ENCODE measurements at regions not wholly inside any gene's neighbourhood (a gene's known extent, or its start where the extent isn't known, plus 50 kb on each side); places are given as distances from the start of the nearest gene placed in this dataset.

GRCh38 chr18:67717800-67718199, 201.3 kb upstream of the DSEL start:
- DNase-seq = no peak

GRCh38 chr18:67715567-67715966, 199.0 kb upstream of the DSEL start:
- no peak for DNase-seq

GRCh38 chr18:67710639-67711038, 194.1 kb upstream of the DSEL start:
- DNase-seq = no peak

- DNase-seq = no peak
Observed at GRCh38 chr18:67705748-67706147, 189.2 kb upstream of the DSEL start.

GRCh38 chr18:67695684-67696083, 179.2 kb upstream of the DSEL start:
- no peak for DNase-seq

- no peak for DNase-seq
Observed at GRCh38 chr18:67694787-67695186, 178.3 kb upstream of the DSEL start.

- DNase-seq = no peak
Observed at GRCh38 chr18:67692811-67693210, 176.3 kb upstream of the DSEL start.

- DNase-seq = no peak
Observed at GRCh38 chr18:67682516-67682915, 166.0 kb upstream of the DSEL start.

GRCh38 chr18:67677489-67677888, 161.0 kb upstream of the DSEL start:
- DNase-seq = no peak

- DNase-seq = no peak
Observed at GRCh38 chr18:67672716-67673115, 156.2 kb upstream of the DSEL start.

- DNase-seq = no peak
Observed at GRCh38 chr18:67672155-67672554, 155.6 kb upstream of the DSEL start.

GRCh38 chr18:67670024-67670543, 153.6 kb upstream of the DSEL start:
- no peak for DNase-seq

GRCh38 chr18:67665266-67665665, 148.7 kb upstream of the DSEL start:
- DNase-seq = no peak

GRCh38 chr18:67662996-67663395, 146.5 kb upstream of the DSEL start:
- no peak for DNase-seq

GRCh38 chr18:67661555-67661954, 145.0 kb upstream of the DSEL start:
- DNase-seq = no peak

GRCh38 chr18:67654101-67654500, 137.6 kb upstream of the DSEL start:
- no peak for DNase-seq

GRCh38 chr18:67652288-67652687, 135.8 kb upstream of the DSEL start:
- no peak for DNase-seq

- no peak for DNase-seq
Observed at GRCh38 chr18:67651438-67651837, 134.9 kb upstream of the DSEL start.

- DNase-seq = no peak
Observed at GRCh38 chr18:67650686-67651385, 134.3 kb upstream of the DSEL start.

GRCh38 chr18:67646890-67647289, 130.4 kb upstream of the DSEL start:
- DNase-seq = no peak

GRCh38 chr18:67644226-67644625, 127.7 kb upstream of the DSEL start:
- no peak for DNase-seq

GRCh38 chr18:67639872-67640271, 123.4 kb upstream of the DSEL start:
- DNase-seq = no peak

- DNase-seq = no peak
Observed at GRCh38 chr18:67636597-67637385, 120.3 kb upstream of the DSEL start.

GRCh38 chr18:67634631-67635338, 118.3 kb upstream of the DSEL start:
- DNase-seq = no peak

All from stimulated activated CD4-positive, alpha-beta T cell treated with anti-CD3 and anti-CD28 coated beads, Interleukin-1b, Interleukin-23, amount 100 ng/mL, for 48 hours (primary cell).